ENCODE measurements at regions not wholly inside any gene's neighbourhood (a gene's known extent, or its start where the extent isn't known, plus 50 kb on each side); places are given as distances from the start of the nearest gene placed in this dataset.

GRCh38 chr2:8615576-8616281 is 66.1 kb upstream of the ID2 start:
- no peak for DNase-seq

- DNase-seq: no peak
Measured at GRCh38 chr2:8617048-8617447, 64.8 kb upstream of the ID2 start.

- no peak for DNase-seq
Measured at GRCh38 chr2:8617590-8617989, 64.3 kb upstream of the ID2 start.

- DNase-seq: no peak
Measured at GRCh38 chr2:8619071-8619470, 62.8 kb upstream of the ID2 start.

GRCh38 chr2:8620611-8621382 is 61.1 kb upstream of the ID2 start:
- DNase-seq: no peak

- no peak for DNase-seq
Measured at GRCh38 chr2:8622199-8622911, 59.5 kb upstream of the ID2 start.

- no peak for DNase-seq
Measured at GRCh38 chr2:8622924-8623465, 58.9 kb upstream of the ID2 start.

- no peak for DNase-seq
Measured at GRCh38 chr2:8623576-8623957, 58.3 kb upstream of the ID2 start.

GRCh38 chr2:8623958-8624591 is 57.8 kb upstream of the ID2 start:
- DNase-seq: no peak

GRCh38 chr2:8624855-8625398 is 56.9 kb upstream of the ID2 start:
- no peak for DNase-seq

GRCh38 chr2:8625399-8626300 is 56.2 kb upstream of the ID2 start:
- DNase-seq: no peak

- DNase-seq: no peak
Measured at GRCh38 chr2:8626572-8626971, 55.3 kb upstream of the ID2 start.

GRCh38 chr2:8627019-8627691 is 54.7 kb upstream of the ID2 start:
- DNase-seq: no peak

GRCh38 chr2:8627692-8628085 is 54.2 kb upstream of the ID2 start:
- DNase-seq: peak in 1 of 14 donors; percentile 14

- no peak for DNase-seq
Measured at GRCh38 chr2:8628179-8628865, 53.5 kb upstream of the ID2 start.

GRCh38 chr2:8628866-8629209 is 53.0 kb upstream of the ID2 start:
- no peak for DNase-seq

- DNase-seq: no peak
Measured at GRCh38 chr2:8629402-8629801, 52.5 kb upstream of the ID2 start.

- no peak for DNase-seq
Measured at GRCh38 chr2:8630676-8631464, 51.0 kb upstream of the ID2 start.

- no peak for DNase-seq
Measured at GRCh38 chr2:8631465-8632005, 50.3 kb upstream of the ID2 start.
